ENCODE measurements at regions not wholly inside any gene's neighbourhood (a gene's known extent, or its start where the extent isn't known, plus 50 kb on each side); places are given as distances from the start of the nearest gene placed in this dataset.

DNA sequence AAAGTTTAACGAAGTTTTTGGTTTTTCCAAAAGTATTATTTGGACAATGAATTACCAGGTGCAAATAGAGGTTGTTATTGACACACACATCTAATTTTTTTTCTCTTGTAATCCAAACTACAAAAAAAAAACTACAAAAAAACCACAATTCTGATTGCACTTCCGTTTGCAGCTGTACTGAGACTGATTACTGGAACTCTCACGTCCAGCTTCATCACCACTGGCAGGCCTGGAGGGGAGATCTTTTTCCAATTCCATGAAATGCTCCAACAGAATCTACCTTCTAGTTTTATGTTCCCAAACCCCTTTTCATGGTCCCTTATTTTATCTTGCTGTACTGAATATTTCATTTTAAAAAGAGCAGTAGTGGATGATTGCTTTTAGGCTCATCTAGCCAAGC lies 1118.3 kb downstream of the C4orf33 start:
- no peaks in the 10 kb centered on the region for H3K79me2 ChIP-seq (ENCODE audit: insufficient read depth, low read length)
- DNase-seq = no peak
- no peaks in the 10 kb centered on the region for H4K20me1 ChIP-seq (ENCODE audit: insufficient read depth, low read length)
- H3K27me3 ChIP-seq (ENCODE audit: control insufficient read depth in 2 of 2, insufficient read depth in 2 of 2, low read length in 2 of 2) = no peaks in the 10 kb centered on the region
- H3K9me3 ChIP-seq (replicated peaks in 1 of 2; ENCODE audit: control insufficient read depth in 1 of 2, insufficient read depth in 1 of 2, low read length in 2 of 2) = no peaks in the 10 kb centered on the region
- H3K4me2 ChIP-seq (replicated peaks; ENCODE audit: extremely low read depth, low read length, poor library complexity, severe bottlenecking) = no peak overlapping the region
- Mint-ChIP-seq H3K27me3 (ENCODE audit: low read depth in 3 of 3) (peaks cover 0 to 2% (median 0%) of the 10 kb centered on the region in 3 donors), H3K4me1 (no peaks in the 10 kb centered on the region), H3K4me3 (no peak overlapping the region), H3K9me3 (no peaks in the 10 kb centered on the region), H3K27ac (no peak overlapping the region), H3K36me3 (no peaks in the 10 kb centered on the region)
- H3K4me3 ChIP-seq (replicated peaks in 1 of 3; ENCODE audit: low read depth in 2 of 3, low read length in 3 of 3) = no peak overlapping the region
- TF ChIP-seq, protein P1, sequence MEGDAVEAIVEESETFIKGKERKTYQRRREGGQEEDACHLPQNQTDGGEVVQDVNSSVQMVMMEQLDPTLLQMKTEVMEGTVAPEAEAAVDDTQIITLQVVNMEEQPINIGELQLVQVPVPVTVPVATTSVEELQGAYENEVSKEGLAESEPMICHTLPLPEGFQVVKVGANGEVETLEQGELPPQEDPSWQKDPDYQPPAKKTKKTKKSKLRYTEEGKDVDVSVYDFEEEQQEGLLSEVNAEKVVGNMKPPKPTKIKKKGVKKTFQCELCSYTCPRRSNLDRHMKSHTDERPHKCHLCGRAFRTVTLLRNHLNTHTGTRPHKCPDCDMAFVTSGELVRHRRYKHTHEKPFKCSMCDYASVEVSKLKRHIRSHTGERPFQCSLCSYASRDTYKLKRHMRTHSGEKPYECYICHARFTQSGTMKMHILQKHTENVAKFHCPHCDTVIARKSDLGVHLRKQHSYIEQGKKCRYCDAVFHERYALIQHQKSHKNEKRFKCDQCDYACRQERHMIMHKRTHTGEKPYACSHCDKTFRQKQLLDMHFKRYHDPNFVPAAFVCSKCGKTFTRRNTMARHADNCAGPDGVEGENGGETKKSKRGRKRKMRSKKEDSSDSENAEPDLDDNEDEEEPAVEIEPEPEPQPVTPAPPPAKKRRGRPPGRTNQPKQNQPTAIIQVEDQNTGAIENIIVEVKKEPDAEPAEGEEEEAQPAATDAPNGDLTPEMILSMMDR (IDR thresholded peaks at IDR 0.05) = no peak
- intact Hi-C loops (cut with micrococcal nuclease) = no loop called here
- no peaks in the 10 kb centered on the region for H3K36me3 ChIP-seq (replicated peaks in 1 of 2; ENCODE audit: control insufficient read depth in 1 of 2, insufficient read depth in 2 of 2, low read length in 2 of 2)
- no peak overlapping the region for H3K27ac ChIP-seq (ENCODE audit: low read depth in 1 of 2, low read length in 2 of 2)
- H2AFZ ChIP-seq (ENCODE audit: insufficient read depth, low read depth, low read length, poor library complexity, severe bottlenecking) = no peak overlapping the region
- no peak overlapping the region for H3K9ac ChIP-seq (ENCODE audit: insufficient read depth, low read length, poor library complexity, severe bottlenecking)
- 43% methylated on average over 1 of the region's 3 CpGs for WGBS (ENCODE audit: insufficient coverage)
- H3K4me1 ChIP-seq (ENCODE audit: control insufficient read depth in 1 of 2, insufficient read depth in 2 of 2, low read length in 2 of 2) = no peaks in the 10 kb centered on the region

DNA sequence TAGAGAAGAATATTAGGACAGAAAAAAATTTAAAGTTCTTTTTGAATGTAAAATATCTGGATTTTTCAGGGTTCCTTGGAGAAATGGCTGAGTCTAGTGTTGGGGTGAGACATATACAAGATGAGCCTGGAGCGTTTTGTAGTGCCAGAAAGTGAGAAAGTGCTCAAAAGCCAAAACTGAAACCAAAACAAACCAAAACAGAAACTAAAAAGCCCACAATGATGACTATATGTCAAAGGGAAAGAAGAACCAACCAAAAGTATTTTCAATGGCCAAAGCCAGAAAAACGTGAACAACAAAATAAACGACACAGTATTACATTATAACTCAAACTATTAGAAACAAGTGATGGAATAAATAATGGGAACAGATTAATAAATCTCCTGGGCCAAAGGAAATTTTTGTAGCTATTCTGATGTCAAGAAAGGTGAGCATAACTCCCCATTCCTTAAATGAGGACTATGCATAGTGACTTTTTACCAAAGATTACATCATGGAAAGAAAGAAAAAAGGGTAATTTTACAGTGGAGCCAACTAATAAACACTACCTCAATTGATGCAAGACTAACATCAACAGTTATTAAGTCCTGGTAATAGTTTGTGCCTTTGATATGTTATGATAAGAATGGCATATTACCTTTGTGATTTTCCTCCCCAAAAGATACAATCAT lies 1137.6 kb downstream of the C4orf33 start:
- TF ChIP-seq, protein P1 (IDR thresholded peaks at IDR 0.05) = no peak
- no peak overlapping the region for H3K9ac ChIP-seq (ENCODE audit: insufficient read depth, low read length, poor library complexity, severe bottlenecking)
- H3K79me2 ChIP-seq (ENCODE audit: insufficient read depth, low read length) = no peaks in the 10 kb centered on the region
- no peak for DNase-seq
- Mint-ChIP-seq H3K4me3 (no peak overlapping the region), H3K9me3 (peaks cover 0 to 3% (median 0%) of the 10 kb centered on the region in 7 donors), H3K27ac (no peak overlapping the region), H3K36me3 (no peaks in the 10 kb centered on the region), H3K4me1 (no peaks in the 10 kb centered on the region), H3K27me3 (ENCODE audit: low read depth in 3 of 3) (no peaks in the 10 kb centered on the region)
- WGBS (ENCODE audit: insufficient coverage) = no CpG with 5 or more reads among the region's 3 CpGs
- H3K36me3 ChIP-seq (replicated peaks in 1 of 2; ENCODE audit: control insufficient read depth in 1 of 2, insufficient read depth in 2 of 2, low read length in 2 of 2) = no peaks in the 10 kb centered on the region
- no peak overlapping the region for H3K4me2 ChIP-seq (replicated peaks; ENCODE audit: extremely low read depth, low read length, poor library complexity, severe bottlenecking)
- H3K4me1 ChIP-seq (ENCODE audit: control insufficient read depth in 1 of 2, insufficient read depth in 2 of 2, low read length in 2 of 2) = no peaks in the 10 kb centered on the region
- H4K20me1 ChIP-seq (ENCODE audit: insufficient read depth, low read length) = no peaks in the 10 kb centered on the region
- intact Hi-C loops (cut with micrococcal nuclease) = no loop called here
- H2AFZ ChIP-seq (ENCODE audit: insufficient read depth, low read depth, low read length, poor library complexity, severe bottlenecking) = no peak overlapping the region
- H3K27ac ChIP-seq (ENCODE audit: low read depth in 1 of 2, low read length in 2 of 2) = no peak overlapping the region
- no peak overlapping the region for H3K4me3 ChIP-seq (replicated peaks in 1 of 3; ENCODE audit: low read depth in 2 of 3, low read length in 3 of 3)
- H3K9me3 ChIP-seq (replicated peaks in 1 of 2; ENCODE audit: control insufficient read depth in 1 of 2, insufficient read depth in 1 of 2, low read length in 2 of 2) = no peaks in the 10 kb centered on the region
- no peaks in the 10 kb centered on the region for H3K27me3 ChIP-seq (ENCODE audit: control insufficient read depth in 2 of 2, insufficient read depth in 2 of 2, low read length in 2 of 2)
